HG02973 (cell line): ENCODE measurements at regions not wholly inside any gene's neighbourhood (a gene's known extent, or its start where the extent isn't known, plus 50 kb on each side); places are given as distances from the start of the nearest gene placed in this dataset.

ENCODE experiments used
- ATAC-seq: cut with Tn5 transposase; IDR thresholded peaks from one replicate; pipeline ENCODE4 v1.9.1; 2021; ENCODE audit warnings: moderate library complexity; ENCODE audit not compliant: unreplicated experiment

- ATAC-seq = no peak
Measured at GRCh38 chr9:12464400-12464799, 228.8 kb upstream of the TYRP1 start.

DNA sequence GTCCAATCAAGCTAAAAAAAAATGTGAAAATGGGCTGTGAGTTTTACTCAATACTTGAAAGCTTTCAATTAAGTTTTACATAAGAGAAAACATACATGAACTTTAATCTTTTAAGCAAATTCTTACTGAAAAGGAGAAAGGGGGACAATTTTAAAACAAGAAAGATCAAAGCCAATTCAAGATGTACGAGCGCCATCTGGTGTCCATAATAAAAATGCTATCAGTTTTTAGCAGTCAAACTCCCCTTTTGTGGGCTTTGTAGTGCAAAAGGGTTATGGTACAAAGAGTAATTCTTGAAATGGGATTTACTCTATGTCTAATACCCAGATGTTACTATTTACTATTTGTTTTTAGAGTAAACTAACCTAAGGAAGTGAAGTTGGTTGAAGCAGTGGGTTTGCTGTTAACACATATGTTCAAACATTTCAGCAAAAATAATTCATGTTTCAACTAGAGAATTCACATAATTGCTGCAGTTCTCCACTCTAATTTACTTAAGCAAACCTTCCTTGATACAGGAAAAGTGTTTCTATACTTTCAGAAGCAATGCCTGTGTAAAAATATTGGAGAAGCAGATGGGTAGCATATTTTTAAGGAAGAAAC, 228.2 kb upstream of the TYRP1 start:
- no peak for ATAC-seq

DNA sequence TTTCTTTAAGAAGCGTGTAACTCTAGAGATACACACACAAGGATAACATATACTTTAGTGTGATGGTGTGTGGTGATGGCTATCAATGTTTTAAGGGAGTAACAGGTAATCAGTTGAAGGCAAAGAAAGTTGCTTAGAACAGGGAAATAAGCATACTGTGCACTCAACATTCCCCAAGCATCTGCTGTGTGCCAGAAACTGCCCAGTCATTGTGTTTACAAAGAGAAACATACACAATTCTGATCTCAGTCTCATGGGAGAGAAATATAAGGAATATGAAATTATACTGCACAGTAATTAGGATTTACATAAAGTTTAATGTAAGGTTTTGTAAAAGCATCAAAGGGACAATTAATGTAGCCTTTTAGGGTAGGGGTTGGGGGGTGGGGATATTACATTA, 224.1 kb upstream of the TYRP1 start:
- ATAC-seq = no peak

DNA sequence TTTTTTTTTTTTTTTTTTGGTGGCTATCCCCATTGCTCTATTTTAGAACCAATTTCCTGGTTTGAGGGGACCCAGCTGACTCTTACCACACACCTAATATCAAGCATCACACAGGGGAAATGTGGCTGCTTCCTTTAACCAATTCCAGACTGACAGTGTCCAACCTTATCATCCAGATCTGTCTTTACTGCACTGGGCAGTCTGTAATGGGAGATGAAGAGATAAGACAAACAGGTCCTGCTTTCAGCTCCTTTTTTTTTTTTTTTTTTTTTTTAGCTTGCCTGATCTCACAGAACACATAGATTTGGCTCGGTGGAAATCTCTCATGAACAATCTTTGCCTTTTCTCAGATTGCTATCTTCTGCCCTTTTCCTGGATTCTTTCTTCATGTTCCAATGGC, 198.8 kb upstream of the TYRP1 start:
- ATAC-seq = no peak

- ATAC-seq = no peak
Measured at GRCh38 chr9:12497790-12498189, 195.4 kb upstream of the TYRP1 start.

- no peak for ATAC-seq
Measured at GRCh38 chr9:12502520-12502919, 190.7 kb upstream of the TYRP1 start.

GRCh38 chr9:12503606-12504122, 189.5 kb upstream of the TYRP1 start:
- ATAC-seq = no peak

DNA sequence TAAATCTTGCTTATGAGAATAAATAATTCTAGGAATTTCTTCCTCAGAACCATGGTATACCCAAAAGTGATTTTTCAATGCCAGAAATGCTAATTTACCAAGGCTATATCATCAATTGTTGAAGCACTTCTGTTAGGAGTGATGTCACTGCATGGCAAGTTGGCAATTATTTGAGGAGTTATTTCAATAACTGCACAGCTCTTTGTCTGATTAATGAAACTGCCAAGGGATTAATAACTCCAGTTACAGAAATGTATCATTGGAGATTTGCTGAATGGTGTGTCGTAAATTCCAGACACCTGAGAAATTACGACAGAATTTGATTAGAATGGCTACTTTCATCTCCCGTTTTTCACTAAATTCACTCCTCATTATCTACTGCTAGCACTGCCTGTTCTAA, 182.6 kb upstream of the TYRP1 start:
- ATAC-seq = no peak

DNA sequence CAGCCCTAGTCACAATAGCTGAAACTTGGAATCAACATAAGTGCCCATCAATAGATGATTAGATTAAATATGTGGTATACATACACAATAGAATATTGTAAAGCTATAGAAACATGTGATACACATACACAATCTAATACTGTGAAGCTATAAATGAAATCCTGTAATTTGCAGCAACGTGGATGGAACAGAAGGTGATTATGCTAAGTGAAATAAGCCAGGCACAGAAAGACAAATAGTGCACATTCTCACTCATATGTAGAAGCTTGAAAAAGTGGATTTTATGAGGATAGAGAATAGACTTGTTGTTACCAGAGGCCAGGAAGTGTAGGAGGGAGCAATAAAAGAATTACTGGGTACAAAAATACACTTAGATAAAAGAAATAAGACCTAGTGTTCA, 181.5 kb upstream of the TYRP1 start:
- ATAC-seq = no peak

GRCh38 chr9:12516031-12516430, 177.2 kb upstream of the TYRP1 start:
- ATAC-seq = no peak

DNA sequence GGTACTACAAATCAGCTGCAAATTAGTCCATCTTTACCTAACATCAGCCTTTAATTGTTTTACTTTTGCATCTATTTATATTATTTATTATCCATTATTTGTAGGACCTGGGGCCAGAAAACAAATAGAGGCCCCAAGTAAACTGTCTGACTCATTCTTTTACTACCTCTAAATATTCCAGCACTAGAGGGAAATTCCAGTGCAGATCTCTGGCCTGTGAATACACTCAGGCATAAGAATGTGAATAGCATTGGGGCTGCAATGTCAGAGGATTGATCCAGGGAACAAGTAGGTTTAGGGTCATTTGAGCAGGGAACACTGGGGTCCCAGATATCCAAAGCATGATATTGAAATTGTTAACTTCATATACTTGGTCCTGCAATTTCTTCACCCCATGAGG, 176.6 kb upstream of the TYRP1 start:
- no peak for ATAC-seq

DNA sequence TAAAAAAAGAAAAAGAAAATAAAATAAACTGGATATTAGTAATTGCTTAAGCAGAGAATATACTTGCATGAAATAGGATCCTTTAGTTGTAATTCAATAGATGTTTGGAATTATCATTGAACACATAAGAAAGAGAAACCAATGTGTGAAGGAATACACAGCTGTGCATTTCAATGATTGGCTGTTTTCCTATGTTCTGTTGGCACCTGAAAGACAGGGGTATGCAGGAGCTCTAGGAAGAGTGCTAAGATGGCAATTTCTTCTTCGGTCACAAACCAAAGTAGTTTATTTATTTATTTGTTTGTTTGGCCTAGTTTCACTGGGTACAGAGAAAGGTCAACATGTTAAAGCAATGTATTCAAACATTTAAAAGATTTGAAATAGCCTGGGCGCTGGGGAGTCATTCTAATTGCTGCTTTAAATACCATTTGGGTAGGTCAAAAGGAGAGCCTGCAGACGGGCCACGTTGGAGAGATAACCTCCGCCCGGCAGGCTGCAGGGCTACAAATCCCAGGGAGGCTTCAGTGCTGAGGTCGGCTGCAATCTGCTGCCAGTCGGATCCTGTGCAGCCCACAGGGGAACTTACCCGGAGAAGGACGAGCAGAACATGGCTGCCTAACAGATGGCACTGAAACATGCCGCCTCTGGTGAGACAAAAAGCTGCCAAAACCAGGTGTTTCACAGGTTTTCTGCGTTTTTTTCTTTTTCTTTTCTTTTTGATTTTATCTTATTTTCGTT, 154.2 kb upstream of the TYRP1 start:
- no peak for ATAC-seq

DNA sequence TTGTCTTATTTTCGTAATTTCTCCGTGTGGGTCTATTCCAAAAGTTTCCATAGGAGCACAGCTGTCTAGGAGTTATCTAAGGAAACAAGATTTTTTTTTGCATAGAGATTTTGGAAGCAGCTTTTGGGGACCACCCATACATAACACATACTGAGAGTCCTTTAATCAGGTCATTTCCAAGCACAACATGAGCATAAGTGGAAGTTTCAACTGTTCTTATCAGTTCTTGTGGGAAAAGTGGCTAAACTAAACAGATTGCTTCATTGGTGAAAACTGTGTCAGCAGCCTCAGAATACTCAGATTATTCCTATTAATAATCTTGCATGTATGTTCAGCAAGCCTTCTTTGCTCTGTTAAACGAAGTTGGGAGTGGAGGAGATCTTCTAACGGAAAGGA, 153.6 kb upstream of the TYRP1 start:
- no peak for ATAC-seq

DNA sequence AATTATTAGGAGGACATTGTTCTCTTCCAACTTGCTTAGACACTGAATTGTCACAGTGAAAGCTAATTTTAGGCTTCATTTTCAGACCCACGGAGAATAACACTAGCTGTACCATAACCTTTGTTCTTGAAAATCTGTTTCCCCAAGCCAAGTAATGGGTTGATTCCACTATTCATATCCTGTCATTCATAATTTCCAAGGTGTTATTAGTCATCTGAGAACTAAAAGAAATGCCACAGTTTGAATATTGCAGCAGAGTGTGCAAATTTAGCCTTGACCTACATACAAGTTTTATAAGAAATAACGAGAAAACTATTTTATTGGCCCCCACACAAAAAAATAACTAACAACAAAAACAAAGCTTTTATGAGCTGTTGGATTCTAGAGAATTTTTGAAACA, 148.5 kb upstream of the TYRP1 start:
- no peak for ATAC-seq

- no peak for ATAC-seq
Measured at GRCh38 chr9:12554636-12555035, 138.5 kb upstream of the TYRP1 start.

- no peak for ATAC-seq
Measured at GRCh38 chr9:12566404-12567090, 126.6 kb upstream of the TYRP1 start.

DNA sequence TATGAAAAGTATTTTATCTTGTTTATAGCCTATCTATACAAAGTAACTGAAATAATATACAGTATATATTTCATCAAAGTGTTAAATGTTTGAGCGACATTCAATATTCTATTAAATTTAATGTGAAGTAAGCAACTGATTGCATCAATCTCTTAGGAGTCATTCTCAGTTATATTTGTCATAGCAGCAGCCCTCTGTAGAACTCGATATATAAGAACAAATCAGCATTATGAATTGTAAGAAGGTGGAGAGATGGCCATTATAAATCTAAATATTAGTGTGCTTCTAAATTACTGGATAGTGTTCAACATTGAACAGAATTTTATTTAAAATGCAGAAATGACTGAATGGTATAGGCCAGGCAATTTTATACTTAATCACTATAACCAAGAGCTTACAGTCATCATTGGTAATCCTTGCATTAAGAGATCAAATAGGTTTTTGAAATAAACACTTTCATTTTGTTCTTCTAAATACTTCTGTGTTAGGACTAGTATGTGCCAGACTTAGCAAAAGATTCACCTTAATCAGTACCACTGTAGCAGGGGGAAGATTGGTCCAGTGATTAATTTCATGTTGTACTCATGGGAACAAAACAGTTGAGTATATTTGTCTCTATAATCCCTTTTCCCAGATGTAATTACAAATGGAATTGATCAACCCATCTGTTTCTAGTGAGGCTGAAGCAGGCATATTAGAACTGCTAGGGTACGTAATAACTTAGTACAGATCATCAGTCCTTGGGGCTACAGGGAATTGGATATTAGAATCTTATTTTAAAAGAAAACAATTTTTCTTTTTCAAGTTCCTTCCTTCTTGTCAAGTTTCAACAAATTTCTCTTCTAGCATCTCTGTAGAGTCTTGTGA, 108.3 kb upstream of the TYRP1 start:
- no peak for ATAC-seq

GRCh38 chr9:12595400-12595799, 97.8 kb upstream of the TYRP1 start:
- ATAC-seq = no peak

DNA sequence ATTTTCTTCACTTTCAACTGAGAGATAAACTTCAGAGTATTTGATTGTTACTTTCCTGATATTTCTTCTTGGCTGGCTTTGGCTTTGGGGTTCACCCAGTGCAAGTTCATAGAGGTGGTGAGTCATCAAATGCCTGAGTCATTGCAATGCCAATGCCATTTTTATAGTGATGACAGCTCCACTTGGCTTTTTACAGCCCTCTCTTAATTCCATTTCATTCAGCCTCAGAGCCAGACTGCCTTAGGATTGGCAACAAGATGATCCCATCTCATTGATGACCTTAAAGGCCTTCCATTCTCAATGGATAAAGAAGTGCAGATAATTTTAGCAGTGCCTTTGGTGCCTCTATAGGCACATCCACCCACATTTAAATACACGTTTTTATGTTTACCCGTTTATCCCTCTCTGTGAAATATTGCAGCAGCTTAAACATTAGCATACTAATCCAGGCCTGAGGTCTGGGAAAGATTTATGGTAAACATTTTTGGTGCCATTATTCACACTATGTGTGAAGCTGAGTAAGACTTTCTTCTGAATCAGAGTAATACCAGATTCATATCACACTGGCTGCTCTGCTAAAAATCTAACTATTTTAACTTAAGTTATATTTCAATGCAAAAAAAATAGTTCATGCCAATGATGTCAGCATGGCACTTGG, 88.9 kb upstream of the TYRP1 start:
- ATAC-seq = no peak

GRCh38 chr9:12612211-12612770, 80.9 kb upstream of the TYRP1 start:
- ATAC-seq = no peak
